ENCODE measurements at regions not wholly inside any gene's neighbourhood (a gene's known extent, or its start where the extent isn't known, plus 50 kb on each side); places are given as distances from the start of the nearest gene placed in this dataset.
A peak's percentile ranks its signal among the peaks of the same experiment; 100 is the strongest.

DNA sequence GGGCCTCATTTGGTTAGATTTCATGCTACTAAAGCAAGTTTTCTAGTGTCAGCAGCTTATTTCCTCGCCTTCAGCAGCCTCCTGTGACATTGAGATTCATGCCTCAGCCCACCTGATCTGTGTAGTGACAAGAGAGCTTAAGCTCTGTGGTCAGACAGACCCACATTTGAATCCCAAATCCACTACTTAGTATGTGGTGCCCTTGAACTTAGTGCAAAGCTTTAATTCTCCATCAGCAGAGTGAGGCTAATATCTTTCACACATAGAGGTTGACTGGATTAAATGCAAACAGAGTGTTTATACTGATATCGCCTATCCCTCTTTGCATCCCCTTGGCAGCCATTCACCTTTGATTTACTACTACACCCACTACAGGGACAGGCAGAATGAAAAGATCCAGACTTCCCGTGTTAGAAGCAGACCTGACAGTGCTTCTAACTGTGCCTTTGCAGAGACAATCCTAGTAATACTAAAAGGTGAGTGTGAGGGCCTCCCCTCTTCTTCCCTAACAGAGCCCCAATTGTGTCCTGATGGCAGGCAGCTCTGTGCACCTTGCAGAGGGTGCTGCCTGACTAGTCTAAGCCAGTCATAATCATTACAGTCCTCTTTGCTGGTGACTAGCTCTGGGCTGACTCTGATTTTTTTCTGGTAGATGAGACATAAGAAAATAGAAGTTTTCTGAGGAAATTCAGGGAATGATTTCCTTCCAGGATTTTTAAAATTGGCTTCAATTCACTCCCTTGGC, 264.0 kb downstream of the CTH start:
- H3K9me3 ChIP-seq (replicated peaks; ENCODE audit: control insufficient read depth, insufficient read depth, low read depth, low read length), result peaks cover 4% of the 10 kb centered on the region
- no peaks in the 10 kb centered on the region for H3K79me2 ChIP-seq (ENCODE audit: control insufficient read depth, insufficient read depth, low read length)
- no TSS peak for BruUV-seq (replicated peaks)
- H3K9ac ChIP-seq (ENCODE audit: insufficient read depth in 1 of 2, low read depth in 2 of 2, low read length in 2 of 2), result peak overlapping the region in 1 of 2 experiments; percentile 33; a peak in 2 of 4 replicates
- H3K27ac ChIP-seq (ENCODE audit: extremely low read depth, low read depth, low read length), result peak overlapping the region; percentile 78
- H3K4me2 ChIP-seq (ENCODE audit: insufficient read depth, low read length), result peak overlapping the region; percentile 76
- intact Hi-C loops (cut with micrococcal nuclease), result loop anchor here (2.0 kb wide), 1 partner anchor 46 kb away; no protein-coding TSS in a partner anchor
- no peak overlapping the region for H3K4me3 ChIP-seq
- H3K9me1 ChIP-seq (ENCODE audit: control insufficient read depth, insufficient read depth, low read length), result no peaks in the 10 kb centered on the region
- POLR2A ChIA-PET, result interaction anchor here (0.6 to 1.9 kb wide), 7 partner anchors 10 to 371 kb away, joined by 3 to 8 read pairs (median 6); no protein-coding TSS in a partner anchor
- FAIRE-seq (no peak), ATAC-seq (peak; percentile 77), DNase-seq (ENCODE audit: extremely low read depth in 1 of 4, low spot score in 3 of 4) (peak; percentile 15 to 82 (median 42))
- H3K4me1 ChIP-seq (replicated peaks in 1 of 2; ENCODE audit: control insufficient read depth in 2 of 2, insufficient read depth in 2 of 2, low read length in 2 of 2), result peaks cover 4 to 32% of the 10 kb centered on the region in 2 experiments; a peak in 4 of 5 replicates
- 4% methylated on average over 3 of the region's 3 CpGs for WGBS (ENCODE audit: insufficient coverage, low coverage, missing lambda C conversion rate)
- H2AFZ ChIP-seq (ENCODE audit: low read depth, low read length), result peak overlapping the region; percentile 29; the same call in 1 of the 2 replicates
- H3K27me3 ChIP-seq (ENCODE audit: control insufficient read depth in 2 of 2, insufficient read depth in 2 of 2, low read length in 2 of 2), result no peaks in the 10 kb centered on the region
- in situ Hi-C loops (cut with MboI), result no loop called here
- no peaks in the 10 kb centered on the region for H4K20me1 ChIP-seq (replicated peaks; ENCODE audit: control insufficient read depth, insufficient read depth, low read length)
- 0 out of 3 replicates have a peak, but pooled peaks cover 3% of the 10 kb centered on the region for H3K36me3 ChIP-seq (ENCODE audit: control insufficient read depth, insufficient read depth, low read length)
- CTCF ChIA-PET (ENCODE audit: low intra/inter-chr PET ratio), result no interaction called here
- TF ChIP-seq HDAC2 (IDR thresholded peaks at IDR 0.05) (peak; percentile 47), REST (IDR thresholded peaks at IDR 0.05; ENCODE audit: borderline replicate concordance) (peak; percentile 12; the same call in 1 of the 2 replicates), REST (CRISPR knock-in tag; IDR thresholded peaks at IDR 0.05; ENCODE audit: low read depth) (no peak), ELK3 (CRISPR knock-in tag; IDR thresholded peaks at IDR 0.05) (no peak), NFIC (IDR thresholded peaks at IDR 0.05) (peak; percentile 87), ARID1B (IDR thresholded peaks at IDR 0.05) (peak; percentile 94), GTF2B (IDR thresholded peaks at IDR 0.05; ENCODE audit: extremely low read depth, insufficient read length) (no peak)
- TF ChIP-seq, protein P1, sequence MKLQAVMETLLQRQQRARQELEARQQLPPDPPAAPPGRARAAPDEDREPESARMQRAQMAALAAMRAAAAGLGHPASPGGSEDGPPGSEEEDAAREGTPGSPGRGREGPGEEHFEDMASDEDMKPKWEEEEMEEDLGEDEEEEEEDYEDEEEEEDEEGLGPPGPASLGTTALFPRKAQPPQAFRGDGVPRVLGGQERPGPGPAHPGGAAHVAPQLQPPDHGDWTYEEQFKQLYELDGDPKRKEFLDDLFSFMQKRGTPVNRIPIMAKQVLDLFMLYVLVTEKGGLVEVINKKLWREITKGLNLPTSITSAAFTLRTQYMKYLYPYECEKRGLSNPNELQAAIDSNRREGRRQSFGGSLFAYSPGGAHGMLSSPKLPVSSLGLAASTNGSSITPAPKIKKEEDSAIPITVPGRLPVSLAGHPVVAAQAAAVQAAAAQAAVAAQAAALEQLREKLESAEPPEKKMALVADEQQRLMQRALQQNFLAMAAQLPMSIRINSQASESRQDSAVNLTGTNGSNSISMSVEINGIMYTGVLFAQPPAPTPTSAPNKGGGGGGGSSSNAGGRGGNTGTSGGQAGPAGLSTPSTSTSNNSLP (IDR thresholded peaks at IDR 0.05; ENCODE audit: borderline replicate concordance, low read depth, low read length), result peak; percentile 83; the same call in 1 of the 2 replicates
- TF ChIP-seq, protein P2, sequence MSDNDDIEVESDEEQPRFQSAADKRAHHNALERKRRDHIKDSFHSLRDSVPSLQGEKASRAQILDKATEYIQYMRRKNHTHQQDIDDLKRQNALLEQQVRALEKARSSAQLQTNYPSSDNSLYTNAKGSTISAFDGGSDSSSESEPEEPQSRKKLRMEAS (CRISPR knock-in tag; IDR thresholded peaks at IDR 0.05), result no peak

All from K562 (cell line).